GM19324 (cell line): ENCODE measurements at regions not wholly inside any gene's neighbourhood (a gene's known extent, or its start where the extent isn't known, plus 50 kb on each side); places are given as distances from the start of the nearest gene placed in this dataset.
A peak's percentile ranks its signal among the peaks of the same experiment; 100 is the strongest.
"Not testable (repeated sequence)": the region's sequence is repeated elsewhere in the genome, so short reads cannot be mapped to it uniquely, and the experiment has no call there.

Source experiments
- ATAC-seq: cut with Tn5 transposase; IDR thresholded peaks from one replicate; pipeline ENCODE4 v1.9.1; 2021; ENCODE audit warnings: mild to moderate bottlenecking, moderate library complexity; ENCODE audit not compliant: unreplicated experiment, low FRiP score

GRCh38 chr1:199245946-199246345, 607.1 kb downstream of the PTPRC start:
- no peak for ATAC-seq

- ATAC-seq: no peak
These were observed 607.9 kb downstream of the PTPRC start for GRCh38 chr1:199246716-199247115.

GRCh38 chr1:199247891-199248290, 609.1 kb downstream of the PTPRC start:
- no peak for ATAC-seq

GRCh38 chr1:199254040-199254439, 615.2 kb downstream of the PTPRC start:
- not testable (repeated sequence) for ATAC-seq

- no peak for ATAC-seq
These were observed 622.5 kb downstream of the PTPRC start for GRCh38 chr1:199261328-199261727.

GRCh38 chr1:199264283-199264682, 625.4 kb downstream of the PTPRC start:
- no peak for ATAC-seq

- ATAC-seq: no peak
These were observed 626.1 kb downstream of the PTPRC start for GRCh38 chr1:199264911-199265310.

GRCh38 chr1:199265319-199265718, 626.5 kb downstream of the PTPRC start:
- ATAC-seq: no peak

GRCh38 chr1:199269241-199269640, 630.4 kb downstream of the PTPRC start:
- no peak for ATAC-seq

- no peak for ATAC-seq
These were observed 633.3 kb downstream of the PTPRC start for GRCh38 chr1:199272139-199272544.

GRCh38 chr1:199272628-199273086, 633.8 kb downstream of the PTPRC start:
- ATAC-seq: peak; percentile 50

GRCh38 chr1:199273837-199274379, 635.1 kb downstream of the PTPRC start:
- no peak for ATAC-seq

GRCh38 chr1:199279067-199279466, 640.2 kb downstream of the PTPRC start:
- no peak for ATAC-seq

GRCh38 chr1:199279872-199280645, 641.2 kb downstream of the PTPRC start:
- no peak for ATAC-seq

GRCh38 chr1:199282751-199283305, 644.0 kb downstream of the PTPRC start:
- no peak for ATAC-seq

- no peak for ATAC-seq
These were observed 645.0 kb downstream of the PTPRC start for GRCh38 chr1:199283794-199284193.

- no peak for ATAC-seq
These were observed 648.4 kb downstream of the PTPRC start for GRCh38 chr1:199287206-199287605.

- no peak for ATAC-seq
These were observed 648.8 kb downstream of the PTPRC start for GRCh38 chr1:199287647-199288046.

GRCh38 chr1:199290186-199290585, 651.3 kb downstream of the PTPRC start:
- no peak for ATAC-seq

GRCh38 chr1:199291022-199291740, 652.3 kb downstream of the PTPRC start:
- no peak for ATAC-seq

- no peak for ATAC-seq
These were observed 654.1 kb downstream of the PTPRC start for GRCh38 chr1:199292896-199293295.
